ENCODE measurements at regions not wholly inside any gene's neighbourhood (a gene's known extent, or its start where the extent isn't known, plus 50 kb on each side); places are given as distances from the start of the nearest gene placed in this dataset.

DNA sequence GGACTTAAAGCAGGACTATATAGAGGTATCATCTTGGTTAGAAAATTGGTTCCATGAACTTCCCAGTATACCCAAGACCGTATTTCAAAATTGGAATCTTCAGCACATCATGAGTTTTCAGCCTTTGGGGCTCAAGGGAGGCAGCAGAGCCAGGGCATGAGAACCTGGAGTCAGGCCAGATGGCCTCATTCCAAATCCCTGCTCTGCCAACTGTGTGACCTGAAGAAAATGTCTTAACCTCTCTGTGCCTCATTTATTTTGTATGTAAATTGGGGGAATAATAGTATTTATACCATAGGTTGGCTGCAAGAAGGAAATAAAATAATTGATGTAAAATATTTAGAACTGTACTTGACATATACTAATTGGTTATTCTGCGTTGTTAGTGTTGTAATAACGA, 987.6 kb downstream of the TBC1D22A start:
- TF ChIP-seq EP300 (IDR thresholded peaks at IDR 0.05) (no peak), POLR2A (IDR thresholded peaks at IDR 0.05) (no peak)
- TF ChIP-seq, protein P1, sequence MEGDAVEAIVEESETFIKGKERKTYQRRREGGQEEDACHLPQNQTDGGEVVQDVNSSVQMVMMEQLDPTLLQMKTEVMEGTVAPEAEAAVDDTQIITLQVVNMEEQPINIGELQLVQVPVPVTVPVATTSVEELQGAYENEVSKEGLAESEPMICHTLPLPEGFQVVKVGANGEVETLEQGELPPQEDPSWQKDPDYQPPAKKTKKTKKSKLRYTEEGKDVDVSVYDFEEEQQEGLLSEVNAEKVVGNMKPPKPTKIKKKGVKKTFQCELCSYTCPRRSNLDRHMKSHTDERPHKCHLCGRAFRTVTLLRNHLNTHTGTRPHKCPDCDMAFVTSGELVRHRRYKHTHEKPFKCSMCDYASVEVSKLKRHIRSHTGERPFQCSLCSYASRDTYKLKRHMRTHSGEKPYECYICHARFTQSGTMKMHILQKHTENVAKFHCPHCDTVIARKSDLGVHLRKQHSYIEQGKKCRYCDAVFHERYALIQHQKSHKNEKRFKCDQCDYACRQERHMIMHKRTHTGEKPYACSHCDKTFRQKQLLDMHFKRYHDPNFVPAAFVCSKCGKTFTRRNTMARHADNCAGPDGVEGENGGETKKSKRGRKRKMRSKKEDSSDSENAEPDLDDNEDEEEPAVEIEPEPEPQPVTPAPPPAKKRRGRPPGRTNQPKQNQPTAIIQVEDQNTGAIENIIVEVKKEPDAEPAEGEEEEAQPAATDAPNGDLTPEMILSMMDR (IDR thresholded peaks at IDR 0.05): no peak
